SK-N-SH treated with all-trans-retinoic acid at 6 μM for 48 hours (cell line): ENCODE measurements at regions not wholly inside any gene's neighbourhood (a gene's known extent, or its start where the extent isn't known, plus 50 kb on each side); places are given as distances from the start of the nearest gene placed in this dataset.

ENCODE experiments used
- CREB5 ChIP-seq: fragments of 250-450 bp; sonication (Bioruptor Pico); IDR thresholded peaks from 2 replicates; pipeline ENCODE4 v1.5.1; 2020; ENCODE audit warnings: low read depth, mild to moderate bottlenecking, moderate library complexity
- PATZ1 ChIP-seq: fragments of 250-450 bp; sonication (Bioruptor Pico); IDR thresholded peaks from 2 replicates; pipeline ENCODE4 v1.8.0; 2020; ENCODE audit warnings: mild to moderate bottlenecking, moderate library complexity, borderline replicate concordance
- ZFP30 ChIP-seq: fragments of 450-650 bp; formaldehyde crosslinking; IDR thresholded peaks from 2 replicates; pipeline ENCODE4 v1.5.0; 2022; ENCODE audit warnings: mild to moderate bottlenecking, moderate library complexity
- ZNF8 ChIP-seq: fragments of 450-650 bp; formaldehyde crosslinking; IDR thresholded peaks from 2 replicates; pipeline ENCODE4 v1.5.0; 2020; ENCODE audit warnings: mild to moderate bottlenecking, moderate library complexity

- no peak for TF ChIP-seq CREB5 (CRISPR knock-in tag)
- no peak for TF ChIP-seq PATZ1 (CRISPR knock-in tag)
- TF ChIP-seq ZNF8 (CRISPR knock-in tag), result no peak
- no peak for TF ChIP-seq ZFP30
Measured at GRCh38 chr3:110564674-110565073, 506.9 kb upstream of the NECTIN3 start.
